Choroid plexus epithelial cell (primary cell): ENCODE measurements at regions not wholly inside any gene's neighbourhood (a gene's known extent, or its start where the extent isn't known, plus 50 kb on each side); places are given as distances from the start of the nearest gene placed in this dataset.

ENCODE experiments used
- DNase-seq: peaks from one replicate; pipeline ENCODE4 v3.0.0-alpha.2; 2010; ENCODE audit warnings: low read depth
- H3K4me3 ChIP-seq: 2 replicates; pipeline ENCODE4 v1.5.1; 2011; ENCODE audit warnings: low read depth, mild to moderate bottlenecking, control low read depth, low read length, moderate library complexity
- TF ChIP-seq, protein P1 (sequence below): conservative IDR thresholded peaks from 2 replicates; pipeline ENCODE4 v1.5.1; 2011; ENCODE audit warnings: low read depth, mild to moderate bottlenecking, control low read depth, inconsistent platforms, low read length, moderate library complexity

DNA sequence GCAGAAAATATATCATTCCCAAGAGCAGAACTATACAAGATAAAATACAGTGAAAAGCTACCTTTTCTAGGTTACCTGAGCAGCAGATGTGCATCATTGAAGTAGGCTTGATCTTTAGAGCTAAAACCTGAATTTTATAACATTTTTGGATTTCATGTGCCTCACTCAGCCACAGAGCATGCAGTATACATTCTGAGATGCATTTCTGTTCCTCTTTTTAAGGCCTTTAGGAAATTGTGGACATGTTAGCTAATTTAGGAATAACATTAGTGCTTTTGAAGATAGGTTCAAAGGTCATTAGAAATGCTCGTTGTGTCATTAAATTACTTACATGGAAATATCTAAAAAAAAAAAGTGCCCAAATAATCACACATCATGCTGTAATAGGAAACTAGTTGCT, 230.6 kb upstream of the PDGFD start:
- TF ChIP-seq, protein P1, sequence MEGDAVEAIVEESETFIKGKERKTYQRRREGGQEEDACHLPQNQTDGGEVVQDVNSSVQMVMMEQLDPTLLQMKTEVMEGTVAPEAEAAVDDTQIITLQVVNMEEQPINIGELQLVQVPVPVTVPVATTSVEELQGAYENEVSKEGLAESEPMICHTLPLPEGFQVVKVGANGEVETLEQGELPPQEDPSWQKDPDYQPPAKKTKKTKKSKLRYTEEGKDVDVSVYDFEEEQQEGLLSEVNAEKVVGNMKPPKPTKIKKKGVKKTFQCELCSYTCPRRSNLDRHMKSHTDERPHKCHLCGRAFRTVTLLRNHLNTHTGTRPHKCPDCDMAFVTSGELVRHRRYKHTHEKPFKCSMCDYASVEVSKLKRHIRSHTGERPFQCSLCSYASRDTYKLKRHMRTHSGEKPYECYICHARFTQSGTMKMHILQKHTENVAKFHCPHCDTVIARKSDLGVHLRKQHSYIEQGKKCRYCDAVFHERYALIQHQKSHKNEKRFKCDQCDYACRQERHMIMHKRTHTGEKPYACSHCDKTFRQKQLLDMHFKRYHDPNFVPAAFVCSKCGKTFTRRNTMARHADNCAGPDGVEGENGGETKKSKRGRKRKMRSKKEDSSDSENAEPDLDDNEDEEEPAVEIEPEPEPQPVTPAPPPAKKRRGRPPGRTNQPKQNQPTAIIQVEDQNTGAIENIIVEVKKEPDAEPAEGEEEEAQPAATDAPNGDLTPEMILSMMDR: no peak
- H3K4me3 ChIP-seq: no peak overlapping the region
- DNase-seq: no peak

DNA sequence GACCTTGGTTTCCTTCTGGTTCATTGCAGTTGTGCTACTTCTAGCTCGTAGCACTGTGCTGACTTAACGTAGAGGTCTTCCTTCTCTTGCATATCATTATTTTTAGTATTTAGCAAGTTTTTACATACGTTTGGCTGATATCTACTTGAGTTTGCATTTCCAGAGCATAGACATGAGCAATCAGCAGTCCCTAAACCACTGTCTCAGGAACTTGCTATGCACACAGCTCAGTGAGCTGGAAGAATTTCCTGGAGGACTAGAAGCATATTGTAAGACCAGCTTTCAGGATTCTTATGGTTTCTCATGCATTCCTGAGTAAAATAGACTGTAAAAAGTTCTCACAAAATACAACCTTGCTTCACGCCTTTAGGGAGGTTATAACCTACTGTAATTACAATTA, 226.7 kb upstream of the PDGFD start:
- TF ChIP-seq, protein P1: no peak
- H3K4me3 ChIP-seq: no peak overlapping the region
- DNase-seq: peak; percentile 49

DNA sequence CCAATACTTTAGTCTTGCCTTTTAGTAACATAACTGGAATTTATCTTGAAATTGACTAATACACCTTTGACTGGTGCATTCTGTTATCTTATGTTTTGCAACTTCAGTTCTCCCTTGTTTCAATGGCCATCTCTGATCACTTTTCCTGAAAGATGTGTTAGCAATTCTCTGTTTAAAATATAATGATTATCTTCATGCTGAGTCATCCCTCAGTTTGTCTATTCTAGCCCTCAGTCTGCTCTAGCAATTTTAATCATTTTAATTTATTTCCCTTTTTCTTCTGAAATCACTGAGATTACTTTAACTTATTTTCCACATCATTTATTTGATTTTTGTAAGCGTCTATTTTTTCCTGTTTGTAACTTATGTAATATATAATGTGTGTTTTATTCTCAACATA, 221.9 kb upstream of the PDGFD start:
- TF ChIP-seq, protein P1: no peak
- no peak for DNase-seq
- no peak overlapping the region for H3K4me3 ChIP-seq

DNA sequence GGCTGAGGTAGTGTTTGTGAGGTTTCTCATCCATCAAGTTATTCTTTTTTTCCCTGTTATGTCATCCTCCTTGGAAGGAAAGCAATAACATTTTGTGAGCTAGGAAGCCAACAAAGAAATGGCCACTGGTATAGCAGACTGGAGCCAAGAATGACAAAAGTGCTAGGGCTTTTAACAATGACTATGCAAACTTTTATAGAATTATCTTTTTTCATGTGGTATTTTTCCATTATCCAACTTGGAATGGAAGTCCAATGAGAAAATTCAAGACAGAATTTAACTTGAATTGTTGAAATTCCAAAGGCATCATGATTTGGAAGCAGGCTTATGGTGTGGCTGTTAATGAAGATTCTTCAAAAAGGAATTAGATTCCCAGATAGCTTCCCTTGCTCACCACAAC, 216.4 kb upstream of the PDGFD start:
- no peak overlapping the region for H3K4me3 ChIP-seq
- TF ChIP-seq, protein P1: no peak
- no peak for DNase-seq

DNA sequence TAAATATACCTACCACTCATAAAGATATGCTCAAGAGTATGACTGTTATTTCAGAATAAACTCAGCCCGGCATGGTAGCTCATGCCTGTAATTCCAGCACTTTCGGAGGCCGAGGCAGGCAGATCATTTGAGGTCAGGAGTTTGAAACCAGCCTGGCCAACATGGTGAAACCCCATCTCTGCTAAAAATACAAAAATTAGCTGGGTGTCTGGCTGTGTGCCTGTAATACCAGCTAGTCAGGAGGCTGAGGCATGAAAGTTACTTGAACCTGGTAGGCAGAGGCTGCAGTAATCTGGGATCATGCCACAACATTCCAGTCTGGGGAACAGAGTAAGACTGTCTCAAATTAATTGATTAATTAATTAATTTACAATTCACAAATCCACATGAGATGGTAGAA, 208.2 kb upstream of the PDGFD start:
- peak; percentile 35 for DNase-seq
- TF ChIP-seq, protein P1: no peak
- no peak overlapping the region for H3K4me3 ChIP-seq

DNA sequence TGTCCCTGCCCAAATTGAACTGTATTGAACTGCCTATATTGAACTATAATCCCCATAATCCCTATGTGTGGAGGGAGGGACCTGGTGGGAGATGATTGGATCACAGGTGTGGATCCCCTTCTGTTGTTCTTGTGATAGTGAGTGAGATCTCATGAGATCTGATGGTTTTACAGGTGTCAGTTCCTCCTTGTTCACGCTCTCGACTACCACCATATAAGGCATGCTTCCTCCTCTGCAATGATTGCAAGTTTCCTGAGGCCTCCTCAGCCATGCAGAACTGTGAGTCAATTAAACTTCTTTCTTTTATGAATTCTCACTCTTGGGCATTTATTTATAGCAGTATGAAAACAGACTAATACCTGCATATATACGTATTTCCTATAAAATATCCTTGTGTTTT, 206.5 kb upstream of the PDGFD start:
- no peak for DNase-seq
- no peak overlapping the region for H3K4me3 ChIP-seq
- TF ChIP-seq, protein P1: no peak

DNA sequence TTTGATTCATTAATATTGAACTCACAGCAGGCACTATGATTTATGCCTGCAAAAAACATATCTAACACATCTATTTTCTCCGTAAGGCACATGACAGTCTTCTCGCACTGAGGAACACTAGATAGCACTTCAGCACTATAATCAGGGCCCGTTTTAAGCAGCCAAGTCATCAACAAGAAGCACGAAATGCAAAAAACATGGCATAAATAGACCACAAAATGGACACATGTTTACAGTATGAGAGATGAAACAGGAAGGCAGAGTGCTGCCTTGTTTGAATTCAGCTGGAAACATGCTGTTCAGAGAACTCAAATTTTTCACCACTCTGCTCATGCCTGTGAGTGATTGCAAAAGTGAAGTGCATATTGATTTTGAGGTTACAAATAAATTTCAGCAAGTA, 205.8 kb upstream of the PDGFD start:
- DNase-seq: peak; percentile 17
- H3K4me3 ChIP-seq: no peak overlapping the region
- TF ChIP-seq, protein P1: no peak
